ENCODE measurements at regions not wholly inside any gene's neighbourhood (a gene's known extent, or its start where the extent isn't known, plus 50 kb on each side); places are given as distances from the start of the nearest gene placed in this dataset.

GRCh38 chr1:244314921-244315559 is 136.7 kb downstream of the ADSS2 start:
- TF ChIP-seq CTCF (conservative IDR thresholded peaks at IDR 0.05 in 1 of 2, IDR thresholded peaks at IDR 0.05 in 1 of 2; ENCODE audit: extremely low read depth in 1 of 2, insufficient read depth in 1 of 2, low read depth in 1 of 2, low read length in 2 of 2) = no peak
- no peak for TF ChIP-seq EZH2 (IDR thresholded peaks at IDR 0.05; ENCODE audit: borderline replicate concordance, low read length)

Data from mammary epithelial cell (primary cell).